Hematopoietic multipotent progenitor cell treated with erythropoietin and hydrocortisone succinate and interleukin-3 and kit ligand, for 17 days (in vitro differentiated cells): ENCODE measurements at regions not wholly inside any gene's neighbourhood (a gene's known extent, or its start where the extent isn't known, plus 50 kb on each side); places are given as distances from the start of the nearest gene placed in this dataset.

ENCODE experiments used
- DNase-seq: peaks from one replicate; pipeline ENCODE4 v3.0.0-alpha.2; 2015; ENCODE audit warnings: low spot score

GRCh38 chr1:55670331-55671082 is 455.3 kb upstream of the USP24 start:
- DNase-seq, result no peak

DNA sequence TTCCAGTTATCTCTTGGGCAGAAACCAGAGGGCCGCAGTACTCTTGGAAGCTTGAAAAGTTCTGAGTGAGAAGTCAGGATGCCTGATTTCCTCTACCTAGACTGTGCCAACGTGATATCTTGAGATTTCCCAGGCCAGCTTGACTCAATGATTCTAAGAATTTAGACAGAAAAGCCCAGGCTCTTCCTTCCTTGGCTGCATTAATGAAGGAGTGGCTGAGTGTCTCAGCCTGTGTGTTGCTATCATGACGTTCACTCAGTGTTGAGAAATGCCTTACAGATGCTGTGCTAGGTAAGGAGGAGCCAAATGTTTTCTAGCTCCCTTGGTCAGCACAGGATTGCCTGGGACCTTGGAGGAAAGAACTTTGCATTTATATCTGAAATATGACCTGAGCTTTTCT is 454.1 kb upstream of the USP24 start:
- no peak for DNase-seq

- no peak for DNase-seq
These were observed 447.7 kb upstream of the USP24 start for GRCh38 chr1:55662875-55663274.

DNA sequence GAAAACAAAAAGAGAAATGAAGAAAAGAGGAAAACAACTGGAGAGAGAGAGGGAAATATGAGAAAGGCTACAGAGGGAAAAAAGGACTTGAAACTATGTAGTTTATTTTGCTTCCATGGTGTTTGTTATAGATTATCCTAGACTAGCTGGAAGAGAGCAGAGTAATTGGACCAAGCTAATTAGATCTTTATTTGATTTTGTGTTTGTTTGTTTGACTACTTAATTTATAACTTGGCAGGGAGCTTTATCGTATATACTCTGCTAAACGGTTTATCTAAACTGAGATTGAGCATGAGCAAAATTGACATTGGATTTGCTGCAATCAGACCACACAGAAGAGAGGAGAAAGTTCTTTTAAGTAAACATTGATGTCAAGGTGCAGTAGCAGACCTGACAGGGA is 443.8 kb upstream of the USP24 start:
- no peak for DNase-seq

DNA sequence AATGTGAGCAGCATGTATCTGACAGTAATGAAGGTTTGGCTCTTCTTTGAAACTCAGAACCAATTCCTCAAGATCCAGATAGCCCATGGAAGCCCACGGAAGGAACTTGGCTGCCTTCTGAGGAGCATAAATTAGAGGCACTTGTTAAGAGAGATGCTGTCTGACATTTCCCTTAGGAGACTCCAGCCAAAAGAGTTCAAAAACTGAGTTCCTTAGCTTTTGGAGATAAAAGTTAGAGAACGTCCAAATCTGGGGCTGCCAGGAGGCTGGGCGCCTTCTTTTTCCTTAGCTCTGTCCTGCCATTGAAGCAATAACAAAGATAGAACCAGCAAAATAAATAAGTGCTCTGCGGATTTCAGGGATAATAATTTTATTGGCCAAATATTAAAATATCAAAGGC is 439.6 kb upstream of the USP24 start:
- no peak for DNase-seq

DNA sequence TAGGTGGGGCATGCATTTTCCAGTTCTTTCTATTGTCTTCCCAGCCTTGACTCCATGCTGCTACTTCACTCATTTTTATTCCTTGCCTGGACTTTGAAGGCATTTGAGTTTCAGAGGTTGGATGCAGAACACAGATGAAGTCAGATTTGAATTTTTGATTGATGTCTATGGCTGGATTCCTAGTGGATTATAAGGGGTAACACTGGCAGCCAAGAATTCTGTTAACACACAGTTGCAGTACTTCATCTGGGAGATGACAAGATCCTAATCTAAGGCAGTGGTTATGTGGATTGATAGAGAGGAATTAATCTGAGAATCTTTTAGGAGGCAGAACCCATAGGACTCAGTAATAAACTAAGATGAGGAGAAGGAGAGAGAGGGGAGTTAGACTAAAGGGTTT is 439.0 kb upstream of the USP24 start:
- no peak for DNase-seq

- DNase-seq, result no peak
These were observed 435.3 kb upstream of the USP24 start for GRCh38 chr1:55650444-55650843.

DNA sequence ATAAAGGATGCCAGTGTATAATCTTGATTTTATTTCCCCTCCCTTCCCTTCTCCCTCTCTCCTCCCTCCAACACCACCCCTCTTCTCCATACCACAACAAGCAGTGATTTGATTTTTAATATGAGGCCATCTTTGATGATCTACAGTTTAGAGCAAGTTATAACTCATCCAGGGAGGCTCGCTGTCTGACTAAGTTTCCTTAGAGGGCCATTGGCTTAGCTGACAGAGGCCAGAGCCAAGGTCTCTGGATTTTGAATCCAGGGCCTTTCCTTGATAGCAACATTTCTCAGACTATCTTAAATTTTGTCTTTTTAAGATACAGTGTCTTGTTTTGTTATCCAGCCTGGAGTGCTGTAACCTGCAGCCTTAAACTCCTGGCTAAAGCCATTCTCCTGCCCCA is 431.0 kb upstream of the USP24 start:
- no peak for DNase-seq

- no peak for DNase-seq
These were observed 430.1 kb upstream of the USP24 start for GRCh38 chr1:55645270-55645669.

DNA sequence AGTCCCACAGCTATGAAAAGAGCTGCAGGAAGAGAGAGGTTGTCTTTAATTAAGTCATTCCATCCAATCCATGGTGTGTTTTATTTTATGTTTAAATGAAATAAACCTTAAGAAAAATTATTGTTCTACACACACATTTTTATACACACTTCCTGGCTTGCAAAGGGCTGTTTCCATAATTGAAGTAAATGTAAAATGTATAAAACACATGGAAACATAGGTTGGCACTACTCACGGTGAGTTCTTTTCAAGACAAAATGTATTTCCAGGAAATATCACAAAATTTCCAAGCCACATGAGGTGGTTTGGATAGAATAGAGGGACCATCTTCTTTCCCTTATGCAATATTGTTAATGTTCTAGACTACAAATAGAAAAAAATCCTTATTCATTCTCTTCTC is 426.8 kb upstream of the USP24 start:
- DNase-seq, result no peak

GRCh38 chr1:55640708-55641473 is 425.7 kb upstream of the USP24 start:
- no peak for DNase-seq

- no peak for DNase-seq
These were observed 424.4 kb upstream of the USP24 start for GRCh38 chr1:55639526-55639925.

- no peak for DNase-seq
These were observed 423.9 kb upstream of the USP24 start for GRCh38 chr1:55639051-55639450.

- no peak for DNase-seq
These were observed 421.5 kb upstream of the USP24 start for GRCh38 chr1:55636696-55637095.

DNA sequence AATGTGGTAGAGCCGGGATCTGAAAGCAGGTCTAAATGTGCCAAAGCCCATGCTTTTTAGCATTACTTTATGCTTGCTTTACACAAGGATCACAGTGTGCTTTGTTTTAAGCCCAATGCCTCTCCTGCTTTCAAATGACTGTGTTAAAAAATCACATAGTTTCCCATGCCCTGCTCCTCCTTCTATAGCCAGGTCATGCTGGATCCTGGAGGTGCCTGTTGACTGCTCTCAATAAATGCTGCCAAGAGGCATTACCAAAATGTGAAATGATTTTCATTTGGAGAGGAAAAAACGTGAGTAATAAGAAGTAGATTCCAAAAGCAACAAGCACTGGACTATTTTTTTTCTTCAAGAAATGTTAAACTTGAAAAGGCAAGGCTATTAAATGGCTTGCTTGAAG is 420.7 kb upstream of the USP24 start:
- no peak for DNase-seq

DNA sequence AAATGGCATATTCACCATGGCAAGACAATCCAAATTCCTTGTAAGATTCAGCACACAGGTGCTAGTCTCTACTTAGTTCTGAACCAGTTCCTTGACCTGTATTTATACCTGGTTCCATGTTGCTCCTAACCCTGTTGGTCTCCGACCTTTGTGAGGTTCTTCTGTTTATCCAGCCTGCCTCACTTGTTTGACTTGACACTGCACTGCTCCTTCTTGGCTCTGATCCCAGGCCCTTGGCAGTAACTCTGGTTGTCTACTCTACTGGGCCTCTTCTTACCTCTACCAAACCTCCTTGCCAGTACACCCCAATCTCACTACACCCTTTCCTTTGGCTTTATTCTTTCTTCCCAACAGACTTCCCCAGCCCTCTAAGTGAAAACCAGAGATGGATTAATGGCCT is 419.4 kb upstream of the USP24 start:
- DNase-seq, result no peak

DNA sequence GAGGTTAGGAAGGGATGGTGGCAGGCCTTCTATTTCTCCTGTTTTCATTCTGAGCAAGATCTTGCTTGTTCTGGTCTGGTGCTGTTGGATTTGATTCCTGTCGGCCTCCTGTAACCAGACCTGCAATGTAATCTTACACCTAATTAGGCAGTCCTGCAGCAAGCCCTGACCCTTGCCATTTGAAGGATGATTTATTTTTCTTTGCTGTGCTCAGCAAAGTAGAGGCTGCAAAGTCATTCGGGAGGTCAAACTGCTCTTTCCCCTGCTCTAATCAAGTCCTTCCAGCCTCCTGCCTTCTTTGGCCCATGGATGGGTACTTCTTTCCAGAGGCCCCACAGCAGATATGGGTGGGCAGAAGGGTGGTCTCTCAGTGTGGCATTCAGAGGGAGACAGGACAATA is 417.7 kb upstream of the USP24 start:
- no peak for DNase-seq

DNA sequence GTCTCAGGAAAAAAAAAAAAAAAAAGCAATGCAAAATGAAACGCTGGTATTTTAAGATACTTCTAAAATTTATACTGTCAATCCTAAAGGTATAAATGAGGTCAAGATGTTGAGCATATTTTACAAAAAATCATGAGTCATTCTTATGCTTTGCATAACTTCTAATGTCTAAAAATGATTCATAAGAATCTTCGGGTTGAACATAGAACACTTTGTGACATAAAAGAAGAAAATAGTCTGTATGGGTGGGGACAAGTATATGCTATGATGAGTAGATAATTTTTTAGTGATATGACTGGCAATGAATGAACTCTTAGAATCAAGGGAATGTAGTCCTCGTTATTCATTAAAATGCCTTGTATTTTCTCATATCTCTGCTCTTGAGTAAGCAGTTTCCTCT is 416.9 kb upstream of the USP24 start:
- DNase-seq, result no peak

DNA sequence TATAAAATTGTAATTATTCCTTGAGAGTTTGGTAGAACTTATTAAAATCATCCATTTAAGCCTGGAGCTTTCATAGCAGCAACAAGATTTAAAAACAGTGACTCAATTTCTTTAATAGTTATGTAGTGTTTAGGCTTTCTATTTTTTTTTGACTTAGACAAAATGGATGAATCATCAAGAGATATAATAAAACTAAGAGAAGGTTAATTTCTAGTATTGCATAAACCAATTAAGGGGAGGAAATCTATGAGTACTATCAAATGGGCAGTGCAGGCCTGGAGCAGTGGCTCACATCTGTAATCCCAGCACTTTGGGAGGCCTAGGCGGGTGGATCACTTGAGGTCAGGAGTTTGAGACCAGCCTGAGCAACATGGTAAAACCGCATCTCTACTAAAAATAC is 416.3 kb upstream of the USP24 start:
- DNase-seq, result no peak

DNA sequence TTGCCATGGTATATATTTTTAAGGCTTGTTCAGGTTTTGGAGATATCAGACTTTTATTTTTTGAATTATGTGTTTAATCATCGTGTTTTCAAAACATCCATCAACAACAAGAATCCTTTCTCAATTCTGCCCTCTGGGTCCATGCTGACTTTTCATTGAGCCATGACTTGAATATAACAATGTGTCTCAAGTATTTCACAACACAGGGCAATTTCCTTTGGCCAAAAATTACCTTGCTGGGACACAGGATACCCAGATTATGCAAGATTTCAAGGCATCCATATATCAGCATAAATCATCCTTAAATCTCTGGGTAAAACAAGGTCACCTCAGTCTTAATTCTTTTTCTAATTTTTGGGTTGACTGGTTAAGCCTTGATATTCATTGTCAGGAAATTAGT is 411.2 kb upstream of the USP24 start:
- no peak for DNase-seq

- DNase-seq, result no peak
These were observed 409.6 kb upstream of the USP24 start for GRCh38 chr1:55624766-55625165.

DNA sequence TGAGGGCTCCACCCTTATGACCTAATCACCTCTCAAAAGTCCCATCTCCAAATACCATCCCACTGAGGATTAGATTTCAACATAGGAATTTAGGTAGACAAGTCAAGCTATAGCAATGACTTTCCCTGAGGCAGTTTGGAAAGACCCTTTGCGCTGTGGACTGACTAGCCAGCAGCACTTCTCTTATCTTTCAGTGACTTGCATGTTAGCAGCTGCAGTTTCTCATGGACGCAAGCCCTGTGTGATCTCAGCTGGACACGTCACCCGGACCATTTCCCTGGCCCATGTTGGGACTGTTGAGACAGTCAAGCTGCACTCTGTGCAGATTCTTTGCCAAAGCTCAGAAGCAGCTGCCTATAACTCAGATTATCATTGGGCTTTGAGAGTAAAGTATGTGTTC is 408.1 kb upstream of the USP24 start:
- no peak for DNase-seq

DNA sequence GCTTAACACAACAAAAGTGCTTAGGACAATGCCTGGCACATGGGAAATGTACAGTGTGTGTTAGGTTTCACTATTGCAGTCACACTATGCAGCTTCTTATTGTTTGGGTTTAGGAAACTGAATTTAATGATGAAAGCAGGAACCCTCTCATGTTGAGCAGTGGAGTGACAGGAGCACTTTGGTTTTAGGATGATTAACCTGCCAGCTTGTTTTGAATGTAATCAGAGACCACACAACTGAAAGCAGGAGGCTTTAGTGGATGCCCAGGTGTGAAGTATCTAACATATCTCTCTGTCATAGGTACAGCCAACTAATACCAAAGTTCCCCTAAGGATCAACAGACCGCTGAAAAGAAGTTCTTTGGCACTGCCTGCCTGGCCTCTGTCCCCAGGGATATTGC is 406.9 kb upstream of the USP24 start:
- DNase-seq, result no peak

GRCh38 chr1:55618199-55618598 is 403.0 kb upstream of the USP24 start:
- DNase-seq, result no peak
